ENCODE measurements at regions not wholly inside any gene's neighbourhood (a gene's known extent, or its start where the extent isn't known, plus 50 kb on each side); places are given as distances from the start of the nearest gene placed in this dataset.

DNA sequence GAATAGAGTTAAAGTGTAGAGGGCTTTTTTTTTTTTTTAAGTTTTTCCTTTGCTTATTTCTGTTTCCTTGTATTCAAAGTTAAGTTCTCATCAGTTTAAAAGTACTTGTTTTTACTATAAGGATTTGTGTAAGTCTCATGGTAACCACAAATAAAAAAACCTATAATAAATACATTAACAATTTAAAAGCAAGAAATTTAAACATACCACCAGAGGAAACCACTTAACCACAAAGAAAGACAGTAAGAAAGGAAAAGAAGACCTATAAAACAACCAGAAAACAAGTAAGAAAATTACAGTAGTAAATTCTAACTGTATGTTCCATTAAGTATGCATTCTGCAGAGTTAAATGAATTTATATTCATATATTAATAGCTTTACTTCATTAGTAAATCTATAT, 999.1 kb upstream of the ATXN8OS start:
- TF ChIP-seq CTCF (IDR thresholded peaks at IDR 0.05), result no peak
- TF ChIP-seq POLR2A (IDR thresholded peaks at IDR 0.05), result no peak
- no peak for TF ChIP-seq POLR2AphosphoS5 (IDR thresholded peaks at IDR 0.05)

Measured in upper lobe of left lung (tissue), 4 donors.